OCI-LY3 (cell line): ENCODE measurements at regions not wholly inside any gene's neighbourhood (a gene's known extent, or its start where the extent isn't known, plus 50 kb on each side); places are given as distances from the start of the nearest gene placed in this dataset.

Experiments
- H2AFZ ChIP-seq: fragments of 200-600, 300-600 bp; shearing (Covaris generic); 2 replicates; pipeline ENCODE4 v1.6.0; 2014; ENCODE audit warnings: antibody characterized with exemption, low read depth, low read length
- H3K27ac ChIP-seq: fragments of 200-600, 300-600 bp; sonication (generic); 2 replicates; pipeline ENCODE4 v1.5.1; 2014; ENCODE audit warnings: mild to moderate bottlenecking, low read length, moderate library complexity, mixed read lengths
- H3K27me3 ChIP-seq: fragments of 200-600, 300-600 bp; sonication (generic); 2 replicates; pipeline ENCODE4 v1.6.1; 2014; ENCODE audit warnings: low read depth, low read length, mixed read lengths
- H3K36me3 ChIP-seq: fragments of 200-600, 300-600 bp; sonication (generic); replicated peaks from 2 replicates; pipeline ENCODE3; 2014; ENCODE audit warnings: low read depth, low read length, mixed read lengths
- H3K4me1 ChIP-seq: fragments of 300-600, 200-600 bp; sonication (generic); 2 replicates; pipeline ENCODE4 v1.6.1; 2014; ENCODE audit warnings: low read length, mixed read lengths
- H3K4me2 ChIP-seq: fragments of 200-600, 300-600 bp; sonication (generic); 2 replicates; pipeline ENCODE4 v1.6.1; 2014; ENCODE audit warnings: low read length, mixed read lengths
- H3K4me3 ChIP-seq: fragments of 300-600, 200-600 bp; sonication (generic); 2 replicates; pipeline ENCODE4 v1.5.1; 2014; ENCODE audit warnings: antibody characterized with exemption, mild to moderate bottlenecking, low read length, moderate library complexity
- H3K79me2 ChIP-seq: fragments of 300-600, 200-600 bp; shearing (Covaris generic); 2 replicates; pipeline ENCODE4 v1.6.1; 2014; ENCODE audit warnings: mild to moderate bottlenecking, low read length, mixed read lengths
- H3K9ac ChIP-seq: fragments of 300-600, 200-600 bp; shearing (Covaris generic); 2 replicates; pipeline ENCODE4 v1.6.0; 2014; ENCODE audit warnings: mild to moderate bottlenecking, low read length, moderate library complexity
- H3K9me3 ChIP-seq: fragments of 200-600, 300-600 bp; shearing (Covaris generic); 2 replicates; pipeline ENCODE4 v1.6.1; 2014; ENCODE audit warnings: low read length, mixed read lengths; ENCODE audit not compliant: insufficient read depth
- H4K20me1 ChIP-seq: fragments of 200-600, 300-600 bp; sonication (generic); 2 replicates; pipeline ENCODE4 v1.6.1; 2016; ENCODE audit warnings: low read length, mixed read lengths; ENCODE audit not compliant: insufficient read depth
- CTCF ChIP-seq: fragments of 200-600, 300-600 bp; sonication (generic); IDR thresholded peaks from 2 replicates; pipeline ENCODE4 v1.5.1; 2014; ENCODE audit warnings: antibody characterized with exemption, low read length, low read depth
- EZH2phosphoT487 ChIP-seq: fragments of 200-600 bp; shearing (Covaris generic); IDR thresholded peaks from 2 replicates; pipeline ENCODE4 v1.6.1; 2018; ENCODE audit warnings: antibody characterized with exemption, mixed run types, low read depth

DNA sequence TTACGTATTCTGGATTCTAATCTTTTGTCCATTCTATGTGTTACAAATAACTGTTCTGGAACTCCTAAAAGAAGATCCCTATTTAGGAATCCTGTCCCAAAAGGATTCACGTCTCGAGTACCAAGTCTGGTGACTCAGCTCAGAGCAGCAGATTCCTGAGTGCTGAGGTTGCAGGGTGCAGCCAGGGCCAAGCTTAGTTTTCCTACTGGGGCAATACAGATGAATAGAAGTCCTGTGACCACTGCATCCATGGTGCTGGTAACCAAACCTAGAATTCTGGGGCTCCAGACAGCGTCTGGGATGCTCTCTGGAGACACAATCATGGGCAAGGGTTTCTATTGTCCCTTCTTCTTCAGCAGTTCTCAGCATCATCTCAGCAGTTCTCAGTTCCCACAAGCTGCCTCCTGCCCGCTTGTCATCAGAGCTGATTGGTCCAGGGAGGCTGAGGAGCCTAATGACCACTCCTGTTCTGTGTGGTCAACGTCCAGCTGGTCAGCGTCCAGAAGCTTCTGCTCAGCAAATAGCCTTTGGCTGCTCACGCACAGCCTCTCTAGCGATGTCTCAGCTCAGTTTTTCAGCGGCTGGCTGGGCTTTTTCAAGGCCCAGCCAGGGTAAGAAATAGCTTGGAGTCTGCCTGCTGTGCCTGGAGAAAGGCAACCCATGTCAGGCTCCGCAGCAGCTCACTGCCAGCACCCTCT is 50.4 kb upstream of the C7orf33 start:
- TF ChIP-seq EZH2phosphoT487 (no peak), CTCF (no peak)
- no peaks in the 10 kb centered on the region for H3K36me3 ChIP-seq
- H3K79me2 ChIP-seq: no peaks in the 10 kb centered on the region
- H3K9me3 ChIP-seq: no peaks in the 10 kb centered on the region
- H3K27ac ChIP-seq: no peak overlapping the region
- no peaks in the 10 kb centered on the region for H4K20me1 ChIP-seq
- no peak overlapping the region for H2AFZ ChIP-seq
- no peak overlapping the region for H3K9ac ChIP-seq
- H3K4me2 ChIP-seq: no peak overlapping the region
- H3K4me1 ChIP-seq: peaks cover 7% of the 10 kb centered on the region
- H3K4me3 ChIP-seq: no peak overlapping the region
- H3K27me3 ChIP-seq: no peaks in the 10 kb centered on the region
